HEK293 (cell line): ENCODE measurements at regions not wholly inside any gene's neighbourhood (a gene's known extent, or its start where the extent isn't known, plus 50 kb on each side); places are given as distances from the start of the nearest gene placed in this dataset.

Experiments
- CTCF ChIA-PET: fragments of 350-600 bp; formaldehyde crosslinking; extraction: SDS; loops from one replicate; lab custom pipeline; 2021; ENCODE audit warnings: antibody characterized with exemption; lab: Yijun Ruan, JAX
- POLR2A ChIA-PET: fragments of 300-600 bp; formaldehyde crosslinking; extraction: SDS; loops from one replicate; lab custom pipeline; 2020; ENCODE audit warnings: antibody characterized with exemption, inconsistent platforms; lab: Yijun Ruan, JAX
- H3K27ac ChIP-seq: fragments of 200-500 bp; sonication (Bioruptor generic); 2 replicates; pipeline ENCODE4 v1.5.1; 2014; ENCODE audit warnings: low read depth, low read length, control low read depth, inconsistent platforms; ENCODE audit errors: extremely low read depth
- H3K36me3 ChIP-seq, 2 experiments: fragments of 200-500 bp in 1 of 2; sonication (Bioruptor generic) in 1 of 2; 1 replicate in 1 of 2; 2 replicates in 1 of 2; pipeline ENCODE4 v1.5.1; 2014 to 2017; ENCODE audit warnings: inconsistent platforms in 2 of 2, low read length in 2 of 2; ENCODE audit not compliant: control insufficient read depth in 2 of 2, insufficient read depth in 1 of 2
- H3K4me1 ChIP-seq: fragments of 200-500 bp; sonication (Bioruptor generic); 2 replicates; pipeline ENCODE4 v1.5.1; 2014; ENCODE audit warnings: mild to moderate bottlenecking, low read length, inconsistent platforms; ENCODE audit not compliant: control insufficient read depth, insufficient read depth
- H3K4me3 ChIP-seq: 2 replicates; pipeline ENCODE4 v1.5.1; 2011; ENCODE audit warnings: low read depth, mild to moderate bottlenecking, control low read depth, low read length, moderate library complexity
- H3K9me3 ChIP-seq: fragments of 200-500 bp; sonication (Bioruptor generic); 2 replicates; pipeline ENCODE4 v1.5.1; 2014; ENCODE audit warnings: low read depth, low read length, inconsistent platforms; ENCODE audit not compliant: control insufficient read depth, insufficient read depth
- BCL11A ChIP-seq: fragments of 450-650 bp; formaldehyde crosslinking; IDR thresholded peaks from 2 replicates; pipeline ENCODE4 v1.5.1; 2016; ENCODE audit warnings: low read depth, missing biosample characterization, missing genetic modification characterization
- BCL11B ChIP-seq: fragments of 450-650 bp; formaldehyde crosslinking; IDR thresholded peaks from 2 replicates; pipeline ENCODE4 v1.5.1; 2016; ENCODE audit warnings: low read depth, missing biosample characterization, missing genetic modification characterization
- GLI4 ChIP-seq: fragments of 450-650 bp; formaldehyde crosslinking; IDR thresholded peaks from 2 replicates; pipeline ENCODE4 v1.5.1; 2016; ENCODE audit warnings: missing biosample characterization, missing genetic modification characterization
- KLF9 ChIP-seq: fragments of 450-650 bp; formaldehyde crosslinking; IDR thresholded peaks from 2 replicates; pipeline ENCODE4 v1.5.1; 2016; ENCODE audit warnings: missing biosample characterization, missing genetic modification characterization, low read depth
- MYNN ChIP-seq: fragments of 450-650 bp; formaldehyde crosslinking; IDR thresholded peaks from 2 replicates; pipeline ENCODE4 v1.5.1; 2016; ENCODE audit warnings: missing biosample characterization, missing genetic modification characterization, borderline replicate concordance
- PBX3 ChIP-seq: sonication (generic); formaldehyde crosslinking; IDR thresholded peaks from 2 replicates; pipeline ENCODE4 v1.8.1; 2022; ENCODE audit warnings: mild to moderate bottlenecking, moderate library complexity, missing genetic modification reagents
- PRDM10 ChIP-seq: fragments of 450-650 bp; formaldehyde crosslinking; IDR thresholded peaks from 2 replicates; pipeline ENCODE4 v1.5.1; 2016; ENCODE audit warnings: missing biosample characterization, missing genetic modification characterization
- REPIN1 ChIP-seq: fragments of 450-650 bp; formaldehyde crosslinking; IDR thresholded peaks from 2 replicates; pipeline ENCODE4 v1.5.1; 2017; ENCODE audit warnings: missing biosample characterization, missing genetic modification characterization, low read depth
- SALL2 ChIP-seq: fragments of 450-650 bp; formaldehyde crosslinking; IDR thresholded peaks from 2 replicates; pipeline ENCODE4 v1.5.0; 2017; ENCODE audit warnings: missing biosample characterization, mild to moderate bottlenecking, missing genetic modification characterization, borderline replicate concordance
- ZBTB11 ChIP-seq: fragments of 450-650 bp; formaldehyde crosslinking; conservative IDR thresholded peaks from 2 replicates; pipeline ENCODE4 v1.5.1; 2016; ENCODE audit warnings: low read depth, missing biosample characterization, missing genetic modification characterization
- ZBTB48 ChIP-seq: fragments of 450-650 bp; formaldehyde crosslinking; IDR thresholded peaks from 2 replicates; pipeline ENCODE4 v1.5.1; 2016; ENCODE audit warnings: missing biosample characterization, missing genetic modification characterization
- ZEB2 ChIP-seq: fragments of 450-650 bp; formaldehyde crosslinking; IDR thresholded peaks from 2 replicates; pipeline ENCODE4 v1.5.1; 2016; ENCODE audit warnings: missing biosample characterization, missing genetic modification characterization
- ZIC2 ChIP-seq: fragments of 450-650 bp; formaldehyde crosslinking; IDR thresholded peaks from 2 replicates; pipeline ENCODE4 v1.5.1; 2016; ENCODE audit warnings: missing biosample characterization, missing genetic modification characterization
- ZNF174 ChIP-seq: fragments of 450-650 bp; formaldehyde crosslinking; IDR thresholded peaks from 2 replicates; pipeline ENCODE4 v1.5.0; 2017; ENCODE audit warnings: missing biosample characterization, mild to moderate bottlenecking, missing genetic modification characterization
- ZNF214 ChIP-seq: fragments of 450-650 bp; formaldehyde crosslinking; IDR thresholded peaks from 2 replicates; pipeline ENCODE4 v1.5.1; 2017; ENCODE audit warnings: missing biosample characterization, mild to moderate bottlenecking, missing genetic modification characterization, borderline replicate concordance
- ZNF248 ChIP-seq: fragments of 450-650 bp; formaldehyde crosslinking; IDR thresholded peaks from 2 replicates; pipeline ENCODE4 v1.5.1; 2017; ENCODE audit warnings: missing biosample characterization, missing genetic modification characterization
- ZNF449 ChIP-seq: fragments of 450-650 bp; formaldehyde crosslinking; IDR thresholded peaks from 2 replicates; pipeline ENCODE4 v1.5.1; 2017; ENCODE audit warnings: missing biosample characterization, mild to moderate bottlenecking, missing genetic modification characterization, moderate library complexity
- ZNF639 ChIP-seq: fragments of 450-650 bp; formaldehyde crosslinking; IDR thresholded peaks from 2 replicates; pipeline ENCODE4 v1.5.1; 2016; ENCODE audit warnings: missing biosample characterization, missing genetic modification characterization
- ZNF660 ChIP-seq: fragments of 450-650 bp; IDR thresholded peaks from 2 replicates; pipeline ENCODE4 v1.5.1; 2018; ENCODE audit warnings: missing biosample characterization, mild to moderate bottlenecking, missing genetic modification characterization
- ZSCAN23 ChIP-seq: fragments of 450-650 bp; formaldehyde crosslinking; IDR thresholded peaks from 2 replicates; pipeline ENCODE4 v1.5.1; 2016; ENCODE audit warnings: missing biosample characterization, missing genetic modification characterization
- ZSCAN4 ChIP-seq: fragments of 450-650 bp; formaldehyde crosslinking; IDR thresholded peaks from 2 replicates; pipeline ENCODE4 v1.5.1; 2017; ENCODE audit warnings: missing biosample characterization, missing genetic modification characterization

GRCh38 chr2:106995556-106995955, 109.6 kb upstream of the ST6GAL2 start (continued):
- TF ChIP-seq SALL2 = no peak
- no peak for TF ChIP-seq BCL11B (tag by site-specific recombination)
- TF ChIP-seq ZSCAN23 = no peak
- no peak for TF ChIP-seq ZNF660
- no peak for TF ChIP-seq ZBTB48 (tag by site-specific recombination)
- no peak for TF ChIP-seq KLF9
- TF ChIP-seq ZNF174 (tag by site-specific recombination) = no peak
- no peak for TF ChIP-seq PBX3

- Histone ChIP-seq H3K4me3 (no peak overlapping the region), H3K4me1 (no peaks in the 10 kb centered on the region), H3K36me3 (no peaks in the 10 kb centered on the region), H3K9me3 (no peaks in the 10 kb centered on the region), H3K27ac (0 out of 2 replicates have a peak overlapping the region, but pooled peaks have one; percentile 24)
- ChIA-PET CTCF (no interaction called here), POLR2A (no interaction called here)
- no peak for TF ChIP-seq BCL11A
- TF ChIP-seq GLI4 = no peak
- TF ChIP-seq ZIC2 (tag by site-specific recombination) = no peak
- TF ChIP-seq REPIN1 (tag by site-specific recombination) = no peak
- TF ChIP-seq ZEB2 (tag by site-specific recombination) = no peak
- TF ChIP-seq ZNF639 (tag by site-specific recombination) = no peak
- TF ChIP-seq MYNN (tag by site-specific recombination) = no peak
- TF ChIP-seq ZNF449 (tag by site-specific recombination) = no peak
- TF ChIP-seq ZNF214 = no peak
- TF ChIP-seq ZSCAN4 (tag by site-specific recombination) = no peak
- TF ChIP-seq ZNF248 (tag by site-specific recombination) = no peak
- no peak for TF ChIP-seq PRDM10 (tag by site-specific recombination)
- TF ChIP-seq ZBTB11 = no peak
Measured at GRCh38 chr2:106996171-106996769, 110.3 kb upstream of the ST6GAL2 start.
